IMR-90 (cell line): ENCODE measurements at regions not wholly inside any gene's neighbourhood (a gene's known extent, or its start where the extent isn't known, plus 50 kb on each side); places are given as distances from the start of the nearest gene placed in this dataset.

Experiments
- ATAC-seq: fragments of 200-7000 bp; cut with Tn5 transposase; 2 replicates; pipeline ENCODE4 v1.9.1; 2020; ENCODE audit warnings: low read depth, mild to moderate bottlenecking, moderate library complexity
- BruUV-seq: library from RNA; stranded (reverse); fragments of 400-500 nt; replicated peaks from 2 replicates; lab custom pipeline; 2021; lab: Mats Ljungman, UMichigan
- CTCF ChIA-PET: fragments of 300-600 bp; formaldehyde crosslinking; extraction: SDS; loops from one replicate; lab custom pipeline; 2021; ENCODE audit warnings: antibody characterized with exemption; lab: Yijun Ruan, JAX
- POLR2A ChIA-PET: fragments of 300-600 bp; sonication (Branson Sonifier 250); formaldehyde crosslinking; loops from one replicate; lab custom pipeline; 2022; ENCODE audit warnings: antibody characterized with exemption; ENCODE audit not compliant: unreplicated experiment; lab: Charles Lee
- DNase-seq: peaks from one replicate; pipeline ENCODE4 v3.0.0; 2013
- H2AFZ ChIP-seq: replicated peaks from 2 replicates; pipeline ENCODE3; 2013; ENCODE audit warnings: low read length, mild to moderate bottlenecking; ENCODE audit not compliant: poor library complexity
- H2AK5ac ChIP-seq: 2 replicates; pipeline ENCODE4 v1.6.1; 2013; ENCODE audit warnings: low read depth, low read length, inconsistent platforms
- H2AK9ac ChIP-seq: replicated peaks from 2 replicates; pipeline ENCODE3; 2013; ENCODE audit warnings: mild to moderate bottlenecking, low read depth, low read length, moderate library complexity; ENCODE audit not compliant: poor library complexity
- H2BK120ac ChIP-seq: 2 replicates; pipeline ENCODE4 v1.6.1; 2013; ENCODE audit warnings: low read depth, low read length, inconsistent platforms
- H2BK15ac ChIP-seq: 3 replicates; pipeline ENCODE4 v1.6.1; 2013; ENCODE audit warnings: low read depth, low read length, inconsistent platforms
- H2BK20ac ChIP-seq: 2 replicates; pipeline ENCODE4 v1.6.1; 2013; ENCODE audit warnings: low read depth, mild to moderate bottlenecking, inconsistent platforms, low read length, moderate library complexity
- H2BK5ac ChIP-seq: 2 replicates; pipeline ENCODE4 v1.6.1; 2013; ENCODE audit warnings: mild to moderate bottlenecking, low read depth, low read length, inconsistent platforms; ENCODE audit not compliant: poor library complexity, severe bottlenecking
- H3K14ac ChIP-seq: replicated peaks from 2 replicates; pipeline ENCODE4 v1.6.1; 2013; ENCODE audit warnings: low read depth, low read length, inconsistent platforms
- H3K18ac ChIP-seq: 2 replicates; pipeline ENCODE4 v1.6.1; 2013; ENCODE audit warnings: low read depth, low read length, control low read depth
- H3K23ac ChIP-seq: 2 replicates; pipeline ENCODE4 v1.6.1; 2013; ENCODE audit warnings: low read depth, low read length, inconsistent platforms
- H3K27ac ChIP-seq: 2 replicates; pipeline ENCODE4 v1.5.1; 2013; ENCODE audit warnings: mild to moderate bottlenecking, control low read depth, low read length; ENCODE audit not compliant: insufficient read depth
- H3K27me3 ChIP-seq: 2 replicates; pipeline ENCODE4 v1.6.1; 2013; ENCODE audit warnings: low read length; ENCODE audit not compliant: control insufficient read depth, insufficient read depth
- H3K36me3 ChIP-seq: 2 replicates; pipeline ENCODE4 v1.6.1; 2013; ENCODE audit warnings: low read length, mixed read lengths; ENCODE audit not compliant: control insufficient read depth, insufficient read depth
- H3K4ac ChIP-seq: 2 replicates; pipeline ENCODE4 v1.6.1; 2013; ENCODE audit warnings: low read depth, low read length, inconsistent platforms
- H3K4me1 ChIP-seq: 2 replicates; pipeline ENCODE4 v1.6.1; 2013; ENCODE audit warnings: low read length, mixed read lengths; ENCODE audit not compliant: control insufficient read depth, insufficient read depth
- H3K4me2 ChIP-seq: 2 replicates; pipeline ENCODE4 v1.6.1; 2013; ENCODE audit warnings: low read depth, mild to moderate bottlenecking, control low read depth, low read length, moderate library complexity
- H3K4me3 ChIP-seq: 2 replicates; pipeline ENCODE4 v1.5.1; 2013; ENCODE audit warnings: low read depth, mild to moderate bottlenecking, control low read depth, low read length, moderate library complexity; ENCODE audit not compliant: insufficient read depth
- H3K56ac ChIP-seq: 2 replicates; pipeline ENCODE4 v1.6.1; 2013; ENCODE audit warnings: low read length, inconsistent platforms; ENCODE audit not compliant: insufficient read depth; ENCODE audit errors: extremely low read depth
- H3K79me1 ChIP-seq, 2 experiments: 2 replicates each; pipeline ENCODE4 v1.6.1; 2013; ENCODE audit warnings: low read length in 2 of 2, inconsistent platforms in 1 of 2, low read depth in 1 of 2
- H3K9ac ChIP-seq: 2 replicates; pipeline ENCODE4 v1.6.1; 2013; ENCODE audit warnings: low read depth, low read length, control low read depth
- H3K9me1 ChIP-seq: 2 replicates; pipeline ENCODE4 v1.6.1; 2013; ENCODE audit warnings: low read length, inconsistent platforms; ENCODE audit not compliant: insufficient read depth
- H3K9me3 ChIP-seq: 2 replicates; pipeline ENCODE4 v1.6.1; 2013; ENCODE audit warnings: low read length; ENCODE audit not compliant: control insufficient read depth, insufficient read depth
- H4K20me1 ChIP-seq: 2 replicates; pipeline ENCODE4 v1.6.1; 2013; ENCODE audit warnings: low read length, inconsistent platforms; ENCODE audit not compliant: insufficient read depth
- H4K5ac ChIP-seq: 2 replicates; pipeline ENCODE4 v1.6.1; 2013; ENCODE audit warnings: mild to moderate bottlenecking, low read depth, low read length, control low read depth
- H4K8ac ChIP-seq, 2 experiments: 2 replicates each; pipeline ENCODE4 v1.6.1; 2013; ENCODE audit warnings: low read depth in 2 of 2, low read length in 2 of 2, control low read depth in 1 of 2, inconsistent platforms in 1 of 2
- H4K91ac ChIP-seq: 2 replicates; pipeline ENCODE4 v1.6.1; 2013; ENCODE audit warnings: low read depth, low read length, inconsistent platforms; ENCODE audit not compliant: insufficient read depth
- CEBPB ChIP-seq: IDR thresholded peaks from 2 replicates; pipeline ENCODE4 v1.6.1; 2012; ENCODE audit warnings: low read depth, low read length, improper control_type of control experiment
- CTCF ChIP-seq: conservative IDR thresholded peaks from 2 replicates; pipeline ENCODE4 v1.5.1; 2012; ENCODE audit warnings: mild to moderate bottlenecking, low read depth, low read length, improper control_type of control experiment
- MAFK ChIP-seq: IDR thresholded peaks from 2 replicates; pipeline ENCODE4 v1.6.1; 2012; ENCODE audit warnings: low read depth, low read length, improper control_type of control experiment
- RCOR1 ChIP-seq: IDR thresholded peaks from 2 replicates; pipeline ENCODE4 v1.6.1; 2012; ENCODE audit warnings: mild to moderate bottlenecking, low read length, improper control_type of control experiment; ENCODE audit not compliant: insufficient replicate concordance
- SMC3 ChIP-seq: fragments of 150-350 bp; IDR thresholded peaks from 2 replicates; pipeline ENCODE4 v1.6.1; 2016; ENCODE audit warnings: low read depth, mild to moderate bottlenecking, antibody characterized with exemption, low read length, moderate library complexity
- WGBS, 2 experiments: methylation state at CpG; one replicate each; pipeline versions ENCODE4 v1.1.5 to v1.1.7; 2013; ENCODE audit warnings: missing lambda C conversion rate in 2 of 2; ENCODE audit not compliant: insufficient read length in 1 of 2; ENCODE audit errors: extremely low coverage in 2 of 2; 5-methylcytosine and 5-hydroxymethylcytosine counted together
- dilution Hi-C: fragments of 300-500 bp; cut with HindIII; formaldehyde crosslinking; loops from one replicate; pipeline ENCODE4 v1.14.3; 2018; ENCODE audit warnings: low sequenced_read_pairs; ENCODE audit not compliant: unreplicated experiment
- in situ Hi-C: fragments of 300-500 bp; cut with MboI; formaldehyde crosslinking; loops from 3 replicates; pipeline ENCODE4 v1.14.3; 2019; ENCODE audit warnings: low sequenced_read_pairs, inconsistent platforms, mixed read lengths
- intact Hi-C: fragments of 100-400 bp; cut with micrococcal nuclease; formaldehyde crosslinking; loops from 2 replicates; pipeline ENCODE4 v1.10.0; 2022

DNA sequence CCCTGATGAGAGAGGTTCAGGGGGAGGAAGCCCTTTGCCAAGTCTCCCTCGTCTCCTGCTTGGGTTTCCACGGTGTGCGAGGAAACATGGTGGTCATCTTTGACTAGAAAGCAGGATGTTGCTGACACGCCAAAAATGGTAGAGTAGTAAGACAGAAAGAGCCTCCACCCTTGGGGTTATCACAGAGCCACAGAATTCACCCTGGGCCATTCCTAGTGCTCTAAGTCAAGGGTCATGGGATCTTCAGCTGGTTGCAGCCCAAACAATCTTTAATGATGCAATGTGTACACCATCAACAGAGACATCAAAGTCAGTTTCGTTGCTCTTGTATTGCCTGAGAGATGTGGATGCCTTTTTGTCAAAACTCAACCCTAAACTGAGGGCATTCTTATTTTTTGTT is 201.9 kb downstream of the LY86 start:
- H3K23ac ChIP-seq: no peak overlapping the region
- no peak overlapping the region for H3K9ac ChIP-seq
- H4K5ac ChIP-seq: no peak overlapping the region
- no CpG with 5 or more reads among the region's 5 CpGs for WGBS, 2 experiments
- ATAC-seq (no peak), DNase-seq (no peak)
- H2AFZ ChIP-seq: no peak overlapping the region
- no peak overlapping the region for H3K4me2 ChIP-seq
- H3K9me1 ChIP-seq: no peaks in the 10 kb centered on the region
- no peak overlapping the region for H2AK5ac ChIP-seq
- no peak overlapping the region for H3K4me3 ChIP-seq
- H4K8ac ChIP-seq: no peak overlapping the region
- no peak overlapping the region for H3K56ac ChIP-seq
- no peak overlapping the region for H2BK120ac ChIP-seq
- no peaks in the 10 kb centered on the region for H3K36me3 ChIP-seq
- no peak overlapping the region for H3K18ac ChIP-seq
- H4K20me1 ChIP-seq: no peaks in the 10 kb centered on the region
- H3K27me3 ChIP-seq: peaks cover 2% of the 10 kb centered on the region; the same call in 1 of the 2 replicates
- H2BK15ac ChIP-seq: no peak overlapping the region
- dilution Hi-C loops: no loop called here
- no peak overlapping the region for H3K14ac ChIP-seq
- intact Hi-C loops: no loop called here
- POLR2A ChIA-PET: no interaction called here
- no TSS peak for BruUV-seq
- no peaks in the 10 kb centered on the region for H3K79me1 ChIP-seq
- no peak overlapping the region for H2BK20ac ChIP-seq
- TF ChIP-seq CTCF: no peak
- no peak for TF ChIP-seq MAFK
- TF ChIP-seq CEBPB: no peak
- no peak for TF ChIP-seq SMC3
- no peak for TF ChIP-seq RCOR1
- no peak overlapping the region for H3K4ac ChIP-seq
- no peak overlapping the region for H2AK9ac ChIP-seq
- H2BK5ac ChIP-seq: no peak overlapping the region
- no peak overlapping the region for H4K91ac ChIP-seq
- CTCF ChIA-PET: no interaction called here
- in situ Hi-C loops: no loop called here
- H3K4me1 ChIP-seq: no peaks in the 10 kb centered on the region
- H3K27ac ChIP-seq: no peak overlapping the region
- no peaks in the 10 kb centered on the region for H3K9me3 ChIP-seq
